Epithelial cell of prostate (primary cell): ENCODE measurements at regions not wholly inside any gene's neighbourhood (a gene's known extent, or its start where the extent isn't known, plus 50 kb on each side); places are given as distances from the start of the nearest gene placed in this dataset.

ENCODE experiments used
- DNase-seq: peaks from one replicate; pipeline ENCODE4 v3.0.0-alpha.2; 2011; ENCODE audit warnings: low read depth, low spot score
- H3K27ac ChIP-seq: fragments of 450-650 bp; 2 replicates; pipeline ENCODE4 v1.5.1; 2017; ENCODE audit warnings: mild to moderate bottlenecking

GRCh38 chr1:56442290-56442877 lies 137.0 kb downstream of the PLPP3 start:
- H3K27ac ChIP-seq, result no peak overlapping the region
- DNase-seq, result no peak

- no peak overlapping the region for H3K27ac ChIP-seq
- DNase-seq, result no peak
These were observed 137.8 kb downstream of the PLPP3 start for GRCh38 chr1:56441601-56442000.

DNA sequence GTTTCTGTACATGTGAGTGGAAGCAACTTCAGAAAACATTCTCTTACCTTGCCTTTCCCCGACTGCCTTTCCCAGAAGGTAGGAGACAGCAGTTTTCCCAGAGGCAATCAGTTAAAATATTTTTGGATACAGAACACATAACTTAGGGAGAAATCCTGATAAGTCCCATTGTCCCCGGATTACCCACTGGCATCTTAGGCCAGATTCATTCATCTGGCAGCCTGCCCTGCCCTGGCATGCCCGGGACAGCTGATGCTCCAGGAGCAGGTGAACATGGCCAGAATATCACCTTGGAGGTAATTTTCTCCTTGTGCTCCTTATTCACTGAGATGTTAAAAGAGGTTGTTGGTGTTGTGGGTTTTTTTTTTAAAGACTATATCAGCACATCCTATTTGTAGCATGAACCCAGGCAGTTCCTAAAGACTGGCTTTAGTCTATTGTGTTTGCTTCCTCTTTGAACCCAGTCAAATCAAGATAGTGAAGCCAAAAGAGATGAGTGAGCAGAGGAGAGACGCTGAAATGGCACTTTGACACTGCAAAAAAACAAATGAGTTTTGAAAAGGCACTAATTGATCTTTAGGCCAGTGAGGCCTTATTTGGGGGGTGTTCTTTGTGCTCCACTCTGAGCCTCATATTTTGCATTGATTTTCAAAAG lies 139.6 kb downstream of the PLPP3 start:
- no peak for DNase-seq
- H3K27ac ChIP-seq, result no peak overlapping the region

- no peak for DNase-seq
- no peak overlapping the region for H3K27ac ChIP-seq
These were observed 140.3 kb downstream of the PLPP3 start for GRCh38 chr1:56438901-56439551.

- H3K27ac ChIP-seq, result no peak overlapping the region
- DNase-seq, result no peak
These were observed 141.4 kb downstream of the PLPP3 start for GRCh38 chr1:56437959-56438358.

- no peak overlapping the region for H3K27ac ChIP-seq
- DNase-seq, result no peak
These were observed 142.4 kb downstream of the PLPP3 start for GRCh38 chr1:56436912-56437417.

DNA sequence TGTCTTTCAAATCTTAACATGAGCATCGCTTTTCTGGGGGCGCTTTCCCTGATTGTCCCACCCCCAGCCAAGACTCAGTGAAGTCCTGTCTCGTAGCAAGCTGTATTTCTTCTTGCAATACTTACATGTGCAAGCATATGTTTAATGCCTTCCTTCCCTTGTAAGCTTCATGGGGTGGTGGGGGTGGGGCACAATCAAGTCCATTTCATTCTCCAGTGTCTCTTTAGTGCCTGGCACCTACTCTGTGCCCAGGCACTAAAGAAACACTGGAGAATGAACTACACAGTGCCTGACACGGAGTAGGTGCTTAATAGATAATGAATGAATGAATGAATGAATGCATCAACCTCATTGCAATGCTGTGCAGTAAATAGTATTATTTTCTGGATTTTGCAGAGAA lies 143.1 kb downstream of the PLPP3 start:
- no peak overlapping the region for H3K27ac ChIP-seq
- no peak for DNase-seq

DNA sequence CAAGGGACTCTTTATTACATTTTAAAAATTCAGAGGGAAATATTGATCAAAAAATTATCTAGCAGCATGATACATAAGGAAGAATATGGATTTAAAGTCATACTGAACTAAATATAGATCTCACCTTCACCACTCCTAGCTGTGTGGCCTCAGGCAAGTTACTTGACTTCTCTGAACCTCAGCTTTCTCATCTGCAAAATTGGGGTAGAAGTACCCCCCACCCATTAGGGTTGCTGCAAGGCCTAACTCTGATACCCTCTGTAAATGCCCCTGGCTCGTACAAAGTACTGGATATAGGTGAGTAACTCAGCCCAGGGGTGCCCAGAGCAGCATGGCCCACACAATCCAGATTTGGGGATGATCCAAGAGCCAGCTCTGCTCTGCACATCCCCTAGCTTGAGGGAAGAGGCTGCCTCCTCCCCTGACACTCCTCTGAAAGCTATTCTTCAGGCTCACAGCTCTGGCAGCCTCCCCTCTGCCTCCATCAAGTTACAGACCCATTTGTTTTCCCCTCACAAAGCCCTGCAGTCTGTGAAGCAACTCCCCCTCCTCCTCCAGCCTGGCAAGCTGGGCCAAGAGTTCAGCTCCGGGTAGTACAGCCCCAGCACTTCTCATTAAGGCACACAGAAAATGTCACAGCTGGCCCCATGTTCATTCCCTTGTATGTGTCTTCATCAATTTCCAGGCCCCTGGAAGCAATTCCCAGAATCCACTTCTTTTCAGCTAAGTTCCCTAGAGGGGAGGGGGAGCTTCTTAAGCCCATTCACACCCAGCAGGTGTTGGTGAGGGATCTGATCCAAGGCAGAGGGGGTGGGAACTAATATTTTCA lies 143.7 kb downstream of the PLPP3 start:
- no peak overlapping the region for H3K27ac ChIP-seq
- no peak for DNase-seq

- DNase-seq, result no peak
- H3K27ac ChIP-seq, result no peak overlapping the region
These were observed 144.6 kb downstream of the PLPP3 start for GRCh38 chr1:56434740-56435139.

DNA sequence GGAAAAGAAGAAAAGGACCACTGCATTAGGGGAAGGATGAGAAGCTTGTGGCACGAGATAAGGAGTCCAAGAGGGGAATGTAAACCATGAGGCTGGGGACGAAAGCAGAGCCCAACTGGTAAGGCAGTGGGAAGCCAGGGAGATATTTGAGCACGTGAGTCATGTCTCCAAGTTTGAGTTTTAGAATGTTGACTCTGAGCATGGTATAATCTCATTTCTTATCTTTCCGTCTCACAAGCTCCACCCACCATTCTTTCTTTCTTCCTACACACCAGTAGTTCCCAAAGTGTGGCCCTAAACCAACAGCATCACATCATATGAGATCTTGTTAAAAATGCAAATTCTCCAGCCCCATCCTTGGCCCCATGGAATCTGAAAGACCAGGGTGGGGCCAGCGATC lies 145.3 kb downstream of the PLPP3 start:
- no peak overlapping the region for H3K27ac ChIP-seq
- DNase-seq, result no peak

- H3K27ac ChIP-seq, result no peak overlapping the region
- no peak for DNase-seq
These were observed 146.2 kb downstream of the PLPP3 start for GRCh38 chr1:56433056-56433577.

DNA sequence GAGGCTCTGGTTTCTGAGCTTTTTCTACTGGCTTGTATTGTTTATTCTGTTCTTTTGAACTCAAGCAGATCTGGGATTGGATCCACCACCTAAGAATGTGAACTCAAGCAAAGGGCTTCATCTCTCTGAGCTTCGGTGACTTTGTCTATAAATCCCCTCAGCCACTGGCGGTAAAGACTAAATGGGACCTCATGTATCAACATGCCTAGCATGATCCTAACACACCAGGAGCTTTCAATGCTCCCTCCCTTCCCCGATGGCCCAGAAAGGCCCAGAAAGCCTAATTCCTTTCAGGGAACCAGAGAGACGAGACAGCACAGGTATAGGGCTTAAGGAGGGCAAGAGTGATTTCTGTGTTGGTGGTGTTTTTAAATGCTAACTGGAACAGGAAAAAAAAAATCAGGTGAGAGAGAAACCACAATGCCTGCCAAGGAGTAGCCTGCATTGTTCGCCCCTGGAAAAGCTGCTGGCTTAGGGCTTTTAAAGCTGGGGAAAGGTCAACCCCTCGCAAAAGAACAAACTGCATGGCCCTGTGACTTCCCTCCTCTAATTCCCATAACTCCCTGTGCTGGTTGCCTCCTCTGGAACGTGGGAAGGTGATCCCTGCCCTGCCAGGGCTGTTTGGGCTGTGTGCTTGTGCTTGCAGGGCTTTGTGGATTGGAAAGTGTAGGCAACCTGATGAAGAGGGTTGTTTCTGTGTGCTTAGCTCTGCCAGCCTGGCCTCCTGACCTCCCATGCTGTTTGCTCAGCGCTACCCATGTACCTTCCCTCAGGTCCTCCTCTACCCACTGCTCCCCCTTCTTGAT lies 147.0 kb downstream of the PLPP3 start:
- no peak overlapping the region for H3K27ac ChIP-seq
- no peak for DNase-seq

DNA sequence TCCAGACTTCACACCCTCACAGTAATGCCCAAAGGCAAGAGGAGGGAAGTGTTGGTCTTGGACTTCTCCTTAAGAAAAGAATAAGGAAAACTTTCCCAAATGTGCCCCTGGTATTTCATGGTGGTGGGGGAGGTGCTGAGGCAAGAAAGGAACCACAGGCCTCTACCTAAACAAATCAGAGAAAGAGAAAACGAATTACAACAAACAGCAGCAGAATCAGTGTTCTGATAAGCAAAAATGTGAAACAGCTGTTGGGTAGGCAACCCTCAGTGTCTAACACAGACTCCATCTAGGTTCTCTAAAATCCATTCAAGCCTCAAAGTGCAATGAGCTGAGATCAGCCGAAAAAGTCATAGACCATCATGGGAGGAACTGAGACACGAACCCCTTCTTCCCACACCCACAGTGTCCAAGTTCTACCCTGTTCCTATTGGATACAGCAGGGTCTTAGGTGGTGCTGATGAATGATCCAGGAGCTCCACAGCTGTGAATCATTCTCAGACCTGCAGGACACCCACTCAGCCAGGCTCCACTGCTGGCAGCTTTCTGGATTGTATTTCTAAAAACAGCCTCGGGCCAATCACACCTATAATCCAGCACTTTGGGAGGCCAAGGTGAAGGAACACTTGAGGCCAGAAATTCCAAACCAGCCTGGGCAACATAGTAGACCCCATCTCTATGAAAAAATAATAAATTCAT lies 149.1 kb downstream of the PLPP3 start:
- no peak for DNase-seq
- no peak overlapping the region for H3K27ac ChIP-seq

- H3K27ac ChIP-seq, result no peak overlapping the region
- DNase-seq, result no peak
These were observed 150.1 kb downstream of the PLPP3 start for GRCh38 chr1:56429288-56429687.

DNA sequence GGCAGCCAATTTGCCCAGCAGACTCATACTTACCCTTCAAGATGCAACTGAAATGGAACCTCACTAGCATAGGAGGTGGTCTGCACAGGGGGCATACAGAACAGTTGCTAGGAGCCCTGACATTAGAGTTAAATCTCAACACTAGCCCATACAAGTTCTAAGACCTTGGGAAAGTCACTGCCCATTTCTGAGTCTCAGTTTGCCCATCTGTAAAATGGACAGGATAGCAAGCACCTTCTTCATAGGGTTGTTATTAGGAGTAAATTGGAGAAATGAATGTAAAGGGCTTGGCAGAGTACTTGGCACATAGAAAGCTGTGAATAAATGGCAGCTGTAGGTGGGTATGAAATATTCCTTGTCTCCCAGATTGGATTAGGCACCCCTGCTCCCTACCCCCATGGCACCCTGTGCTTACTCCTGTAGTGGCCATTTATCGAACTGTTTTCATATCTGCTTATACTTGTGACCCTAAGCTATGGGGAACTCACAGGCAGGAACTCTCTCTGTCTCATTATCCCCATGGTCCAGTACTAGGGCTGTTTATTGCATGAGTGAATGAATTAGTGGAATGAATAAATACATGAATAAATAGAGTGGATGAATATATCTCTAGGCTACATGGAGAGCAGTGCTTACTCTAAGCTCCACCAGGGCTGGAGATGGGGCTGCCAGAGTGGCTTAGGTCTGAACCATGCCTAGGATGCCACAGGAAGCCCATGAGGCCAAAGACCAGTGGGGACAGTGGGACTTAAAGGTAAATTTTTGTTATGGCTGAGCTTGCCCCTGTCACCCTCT lies 152.6 kb downstream of the PLPP3 start:
- DNase-seq, result no peak
- no peak overlapping the region for H3K27ac ChIP-seq

DNA sequence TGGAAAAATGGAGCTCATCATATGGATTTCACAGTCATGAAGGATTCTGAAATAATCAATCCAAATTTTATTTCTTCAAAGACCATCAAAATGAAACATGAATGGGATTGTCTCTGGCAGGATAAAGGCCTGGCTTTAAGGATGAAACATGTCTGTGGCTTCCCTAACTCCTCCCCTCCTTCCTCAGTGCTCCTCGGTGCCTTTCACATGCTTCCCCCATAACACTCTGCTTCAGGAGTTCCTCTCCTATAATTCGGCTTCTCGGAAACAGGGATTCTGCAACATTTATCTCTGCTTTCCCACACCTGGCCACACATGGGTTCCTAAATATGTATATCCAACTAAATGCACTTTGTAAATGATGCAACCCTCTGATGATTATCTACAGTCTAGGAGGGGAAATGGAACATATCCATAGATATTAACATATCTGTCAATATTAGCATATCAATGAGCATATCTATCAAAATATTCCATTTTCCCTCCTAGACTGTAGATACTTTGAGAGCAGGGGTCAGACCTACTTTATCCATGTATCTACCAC lies 153.8 kb downstream of the PLPP3 start:
- H3K27ac ChIP-seq, result no peak overlapping the region
- DNase-seq, result no peak

DNA sequence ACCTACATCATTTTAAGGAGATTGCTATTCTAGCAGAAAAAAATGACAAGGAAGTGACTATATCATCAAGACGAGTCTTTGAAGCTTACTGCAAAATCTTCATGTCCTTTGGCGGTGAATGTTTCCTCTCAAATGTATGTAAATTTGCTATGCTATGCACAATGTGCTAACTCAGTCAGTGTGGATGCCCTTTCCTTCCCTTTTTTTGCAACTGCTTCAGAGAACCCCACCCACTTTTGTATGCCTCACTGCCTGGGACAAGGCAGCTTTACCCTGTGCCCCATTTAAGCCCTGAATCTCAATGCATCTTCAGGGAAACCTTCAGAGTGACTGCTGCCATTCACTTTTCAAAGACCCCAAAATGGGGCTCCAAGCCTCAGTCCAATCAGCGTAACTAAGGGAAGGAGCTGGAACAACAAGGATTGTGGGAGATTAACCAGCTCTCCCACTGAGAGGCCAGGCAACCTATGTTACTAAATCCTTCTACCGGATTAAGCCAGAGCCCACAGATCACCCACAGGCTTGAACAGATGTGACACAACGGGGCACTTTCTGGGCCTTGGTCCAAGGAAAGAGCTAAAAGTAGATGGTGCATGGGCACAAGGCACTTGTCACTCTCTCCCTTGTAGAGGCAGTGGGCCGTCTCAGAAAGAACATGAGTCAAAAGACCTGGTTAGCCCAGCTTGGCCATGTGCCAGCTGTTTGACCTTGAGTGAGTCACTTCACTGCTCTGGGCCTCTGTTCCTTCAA lies 154.4 kb downstream of the PLPP3 start:
- DNase-seq, result no peak

More for the DNA sequence above, 154.4 kb downstream of the PLPP3 start:
- no peak overlapping the region for H3K27ac ChIP-seq
